ENCODE measurements at regions not wholly inside any gene's neighbourhood (a gene's known extent, or its start where the extent isn't known, plus 50 kb on each side); places are given as distances from the start of the nearest gene placed in this dataset.

GRCh38 chr19:30204721-30205120 is 167.5 kb upstream of the ZNF536 start:
- TF ChIP-seq CTCF (IDR thresholded peaks at IDR 0.05; ENCODE audit: low read depth, low read length, poor library complexity, severe bottlenecking) = no peak
- TF ChIP-seq EZH2phosphoT487 (IDR thresholded peaks at IDR 0.05; ENCODE audit: borderline replicate concordance, low read length) = no peak
- no peak overlapping the region for H3K4me3 ChIP-seq (ENCODE audit: low read length)
- no peak overlapping the region for H3K4me2 ChIP-seq (ENCODE audit: low read length)
- no peaks in the 10 kb centered on the region for H3K36me3 ChIP-seq (ENCODE audit: control insufficient read depth, low read length)
- no peaks in the 10 kb centered on the region for H4K20me1 ChIP-seq (ENCODE audit: control insufficient read depth, insufficient read depth, low read depth, low read length)
- H3K27ac ChIP-seq (ENCODE audit: low read depth, low read length) = no peak overlapping the region
- H3K9me2 ChIP-seq (replicated peaks; ENCODE audit: control insufficient read depth, low read length) = no peaks in the 10 kb centered on the region
- no peaks in the 10 kb centered on the region for H3K9me3 ChIP-seq (ENCODE audit: control insufficient read depth, insufficient read depth, low read length)
- no peaks in the 10 kb centered on the region for H3K79me2 ChIP-seq (ENCODE audit: control insufficient read depth, low read length)
- H3K4me1 ChIP-seq (ENCODE audit: control insufficient read depth, low read length) = no peaks in the 10 kb centered on the region
- no peaks in the 10 kb centered on the region for H3F3A ChIP-seq (ENCODE audit: control insufficient read depth, insufficient read depth)
- no peaks in the 10 kb centered on the region for H3K27me3 ChIP-seq (ENCODE audit: control insufficient read depth, low read length)

- Histone ChIP-seq H3K9me3 (ENCODE audit: control insufficient read depth, insufficient read depth, low read length) (no peaks in the 10 kb centered on the region), H3K9me2 (replicated peaks; ENCODE audit: control insufficient read depth, low read length) (no peaks in the 10 kb centered on the region), H3K4me2 (ENCODE audit: low read length) (no peak overlapping the region), H4K20me1 (ENCODE audit: control insufficient read depth, insufficient read depth, low read depth, low read length) (no peaks in the 10 kb centered on the region), H3K4me1 (ENCODE audit: control insufficient read depth, low read length) (no peaks in the 10 kb centered on the region), H3K79me2 (ENCODE audit: control insufficient read depth, low read length) (no peaks in the 10 kb centered on the region), H3K27me3 (ENCODE audit: control insufficient read depth, low read length) (no peaks in the 10 kb centered on the region), H3K4me3 (ENCODE audit: low read length) (no peak overlapping the region), H3F3A (ENCODE audit: control insufficient read depth, insufficient read depth) (no peaks in the 10 kb centered on the region), H3K36me3 (ENCODE audit: control insufficient read depth, low read length) (no peaks in the 10 kb centered on the region), H3K27ac (ENCODE audit: low read depth, low read length) (no peak overlapping the region)
- no peak for TF ChIP-seq EZH2phosphoT487 (IDR thresholded peaks at IDR 0.05; ENCODE audit: borderline replicate concordance, low read length)
- TF ChIP-seq CTCF (IDR thresholded peaks at IDR 0.05; ENCODE audit: low read depth, low read length, poor library complexity, severe bottlenecking) = no peak
Observed at GRCh38 chr19:30206187-30206586, 166.0 kb upstream of the ZNF536 start.

- Histone ChIP-seq H3K4me2 (ENCODE audit: low read length) (no peak overlapping the region), H3K36me3 (ENCODE audit: control insufficient read depth, low read length) (no peaks in the 10 kb centered on the region), H3K9me2 (replicated peaks; ENCODE audit: control insufficient read depth, low read length) (no peaks in the 10 kb centered on the region), H3K27me3 (ENCODE audit: control insufficient read depth, low read length) (no peaks in the 10 kb centered on the region), H3K4me3 (ENCODE audit: low read length) (no peak overlapping the region), H3F3A (ENCODE audit: control insufficient read depth, insufficient read depth) (no peaks in the 10 kb centered on the region), H3K79me2 (ENCODE audit: control insufficient read depth, low read length) (no peaks in the 10 kb centered on the region), H3K4me1 (ENCODE audit: control insufficient read depth, low read length) (no peaks in the 10 kb centered on the region), H4K20me1 (ENCODE audit: control insufficient read depth, insufficient read depth, low read depth, low read length) (no peaks in the 10 kb centered on the region), H3K9me3 (ENCODE audit: control insufficient read depth, insufficient read depth, low read length) (no peaks in the 10 kb centered on the region), H3K27ac (ENCODE audit: low read depth, low read length) (no peak overlapping the region)
- TF ChIP-seq EZH2phosphoT487 (IDR thresholded peaks at IDR 0.05; ENCODE audit: borderline replicate concordance, low read length) (no peak), CTCF (IDR thresholded peaks at IDR 0.05; ENCODE audit: low read depth, low read length, poor library complexity, severe bottlenecking) (no peak)
Observed at GRCh38 chr19:30207357-30207756, 164.8 kb upstream of the ZNF536 start.

Measured in DOHH2 (cell line).